ENCODE measurements at regions not wholly inside any gene's neighbourhood (a gene's known extent, or its start where the extent isn't known, plus 50 kb on each side); places are given as distances from the start of the nearest gene placed in this dataset.

DNA sequence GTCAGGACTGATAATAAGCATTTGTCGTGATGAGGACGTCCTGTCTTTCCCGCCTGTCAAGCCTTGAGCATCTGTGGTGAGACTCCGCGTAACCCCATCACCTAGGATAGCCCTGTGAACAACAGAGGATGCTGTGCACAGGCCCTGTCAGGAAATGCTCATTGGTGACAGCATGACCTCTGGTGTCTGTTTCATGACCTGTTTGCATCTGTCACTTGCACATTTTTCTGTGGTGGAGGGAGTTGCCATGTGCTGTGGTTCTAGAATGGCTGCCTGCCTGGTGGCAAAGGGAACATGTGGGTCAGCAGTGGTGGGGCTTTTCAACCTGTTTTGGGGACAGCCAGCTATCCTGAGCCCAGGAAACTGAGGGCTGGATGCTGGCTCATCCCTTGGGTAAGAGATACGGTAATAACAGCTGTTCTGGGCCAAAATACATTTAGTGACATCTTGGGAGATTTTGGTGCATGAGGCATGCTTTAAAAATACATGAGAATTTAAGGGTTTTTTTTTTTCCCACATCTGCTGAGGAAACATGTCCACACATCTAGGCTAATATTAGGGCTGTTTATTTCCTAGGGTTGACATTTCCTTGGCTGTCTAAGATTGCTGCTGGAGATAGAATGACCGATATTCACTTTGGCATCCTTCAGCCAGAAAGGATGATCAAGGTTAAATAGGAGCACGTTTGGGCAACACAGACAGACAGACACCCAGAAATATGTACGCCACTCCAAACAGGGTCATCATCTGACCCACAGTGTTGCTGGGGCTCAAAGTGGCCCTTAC, 52.9 kb downstream of the KCNC4 start:
- TF ChIP-seq TAF1 (IDR thresholded peaks at IDR 0.05; ENCODE audit: borderline replicate concordance, low read depth, low read length), result no peak
- TF ChIP-seq POLR2AphosphoS5 (IDR thresholded peaks at IDR 0.05; ENCODE audit: low read depth, low read length), result no peak
